PC-3 (cell line): ENCODE measurements at regions not wholly inside any gene's neighbourhood (a gene's known extent, or its start where the extent isn't known, plus 50 kb on each side); places are given as distances from the start of the nearest gene placed in this dataset.

Source experiments
- ATAC-seq: fragments of 200-7000 bp; cut with Tn5 transposase; 2 replicates; pipeline ENCODE4 v1.9.1; 2020; ENCODE audit warnings: mild to moderate bottlenecking, moderate library complexity
- BruUV-seq: library from RNA; stranded (reverse); fragments of 400-500 nt; replicated peaks from 2 replicates; lab custom pipeline; 2021; lab: Mats Ljungman, UMichigan
- CTCF ChIA-PET: fragments of 300-600 bp; sonication (Branson Sonifier 250); formaldehyde crosslinking; loops from one replicate; lab custom pipeline; 2022; ENCODE audit warnings: antibody characterized with exemption; lab: Charles Lee
- POLR2A ChIA-PET: fragments of 300-600 bp; sonication (Branson Sonifier 250); formaldehyde crosslinking; loops from one replicate; lab custom pipeline; 2022; ENCODE audit warnings: antibody characterized with exemption; ENCODE audit not compliant: unreplicated experiment; lab: Charles Lee
- DNase-seq: peaks from one replicate; pipeline ENCODE4 v3.0.0-alpha.2; 2015
- H2AFZ ChIP-seq: fragments of 300-600 bp; sonication (generic); 2 replicates; pipeline ENCODE4 v1.6.0; 2016; ENCODE audit warnings: antibody characterized with exemption, low read length
- H3F3A ChIP-seq: fragments of 300-600 bp; sonication (generic); one replicate; pipeline ENCODE4 v1.6.0; 2017; ENCODE audit warnings: antibody characterized with exemption, low read length, control low read depth, mild to moderate bottlenecking; ENCODE audit not compliant: unreplicated experiment
- H3K27ac ChIP-seq: fragments of 300-600 bp; sonication (generic); 2 replicates; pipeline ENCODE4 v1.5.1; 2016; ENCODE audit warnings: mild to moderate bottlenecking, low read length
- H3K27me3 ChIP-seq: fragments of 300-600 bp; sonication (generic); 2 replicates; pipeline ENCODE4 v1.6.1; 2016; ENCODE audit warnings: low read length, mixed read lengths
- H3K36me3 ChIP-seq: fragments of 300-600 bp; sonication (generic); 2 replicates; pipeline ENCODE4 v1.6.1; 2016; ENCODE audit warnings: low read depth, mixed run types, low read length, mixed read lengths
- H3K4me1 ChIP-seq: fragments of 300-600 bp; sonication (generic); 2 replicates; pipeline ENCODE4 v1.5.1; 2016; ENCODE audit warnings: low read length; ENCODE audit not compliant: insufficient read depth
- H3K4me2 ChIP-seq: fragments of 300-600 bp; sonication (generic); 2 replicates; pipeline ENCODE4 v1.6.0; 2016; ENCODE audit warnings: low read length
- H3K4me3 ChIP-seq: fragments of 300-600 bp; sonication (generic); 2 replicates; pipeline ENCODE4 v1.5.1; 2016; ENCODE audit warnings: mild to moderate bottlenecking, low read length, mixed read lengths
- H3K79me2 ChIP-seq: fragments of 300-600 bp; sonication (generic); 2 replicates; pipeline ENCODE4 v1.6.1; 2017; ENCODE audit warnings: low read length, mixed read lengths
- H3K9ac ChIP-seq: fragments of 300-600 bp; sonication (generic); 2 replicates; pipeline ENCODE4 v1.6.0; 2016; ENCODE audit warnings: mild to moderate bottlenecking, low read length
- H3K9me2 ChIP-seq: fragments of 300-600 bp; sonication (generic); replicated peaks from 2 replicates; pipeline ENCODE4 v1.6.1; 2016; ENCODE audit warnings: mixed run types, low read length, mixed read lengths
- H3K9me3 ChIP-seq: fragments of 300-600 bp; sonication (generic); 2 replicates; pipeline ENCODE4 v1.6.1; 2016; ENCODE audit warnings: low read length, mixed read lengths
- H4K20me1 ChIP-seq: fragments of 300-600 bp; sonication (generic); 2 replicates; pipeline ENCODE4 v1.6.1; 2016; ENCODE audit warnings: low read length, mixed read lengths
- EZH2 ChIP-seq: fragments of 300-600 bp; sonication (generic); IDR thresholded peaks from one replicate; pipeline ENCODE4 v1.6.1; 2017; ENCODE audit warnings: antibody characterized with exemption, mild to moderate bottlenecking, low read length; ENCODE audit not compliant: unreplicated experiment
- EZH2phosphoT487 ChIP-seq: fragments of 300-600 bp; sonication (generic); IDR thresholded peaks from 2 replicates; pipeline ENCODE4 v1.6.1; 2018; ENCODE audit warnings: mild to moderate bottlenecking, antibody characterized with exemption, low read length, borderline replicate concordance
- intact Hi-C: fragments of 100-400 bp; cut with micrococcal nuclease; formaldehyde crosslinking; loops from 2 replicates; pipeline ENCODE4 v1.9.0; 2023
- TF ChIP-seq, protein P1 (sequence below): fragments of 300-600 bp; sonication (generic); conservative IDR thresholded peaks from 2 replicates; pipeline ENCODE4 v1.5.1; 2017; ENCODE audit warnings: antibody characterized with exemption, low read depth, mild to moderate bottlenecking, low read length

- Histone ChIP-seq H3K4me1 (peaks cover 7% of the 10 kb centered on the region), H2AFZ (no peak overlapping the region), H4K20me1 (no peaks in the 10 kb centered on the region), H3K9me3 (no peaks in the 10 kb centered on the region), H3K4me2 (no peak overlapping the region), H3K9ac (no peak overlapping the region), H3K36me3 (no peaks in the 10 kb centered on the region), H3K27ac (no peak overlapping the region), H3F3A (no peaks in the 10 kb centered on the region), H3K9me2 (no peaks in the 10 kb centered on the region), H3K79me2 (no peaks in the 10 kb centered on the region), H3K4me3 (no peak overlapping the region), H3K27me3 (no peaks in the 10 kb centered on the region)
- ChIA-PET CTCF (interaction anchor here (0.8 kb wide), 1 partner anchor 985 kb away, joined by 3 read pairs; no protein-coding TSS in a partner anchor), POLR2A (no interaction called here)
- ATAC-seq (no peak), DNase-seq (peak; percentile 6)
- TF ChIP-seq, protein P1, sequence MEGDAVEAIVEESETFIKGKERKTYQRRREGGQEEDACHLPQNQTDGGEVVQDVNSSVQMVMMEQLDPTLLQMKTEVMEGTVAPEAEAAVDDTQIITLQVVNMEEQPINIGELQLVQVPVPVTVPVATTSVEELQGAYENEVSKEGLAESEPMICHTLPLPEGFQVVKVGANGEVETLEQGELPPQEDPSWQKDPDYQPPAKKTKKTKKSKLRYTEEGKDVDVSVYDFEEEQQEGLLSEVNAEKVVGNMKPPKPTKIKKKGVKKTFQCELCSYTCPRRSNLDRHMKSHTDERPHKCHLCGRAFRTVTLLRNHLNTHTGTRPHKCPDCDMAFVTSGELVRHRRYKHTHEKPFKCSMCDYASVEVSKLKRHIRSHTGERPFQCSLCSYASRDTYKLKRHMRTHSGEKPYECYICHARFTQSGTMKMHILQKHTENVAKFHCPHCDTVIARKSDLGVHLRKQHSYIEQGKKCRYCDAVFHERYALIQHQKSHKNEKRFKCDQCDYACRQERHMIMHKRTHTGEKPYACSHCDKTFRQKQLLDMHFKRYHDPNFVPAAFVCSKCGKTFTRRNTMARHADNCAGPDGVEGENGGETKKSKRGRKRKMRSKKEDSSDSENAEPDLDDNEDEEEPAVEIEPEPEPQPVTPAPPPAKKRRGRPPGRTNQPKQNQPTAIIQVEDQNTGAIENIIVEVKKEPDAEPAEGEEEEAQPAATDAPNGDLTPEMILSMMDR, result no peak
- no peak for TF ChIP-seq EZH2phosphoT487
- TF ChIP-seq EZH2, result no peak
- BruUV-seq, result no TSS peak
- intact Hi-C loops, result no loop called here
Observed at GRCh38 chr6:112560651-112561050, 213.5 kb downstream of the RFPL4B start.

GRCh38 chr6:112562301-112563231 lies 215.4 kb downstream of the RFPL4B start:
- no peak overlapping the region for H3K4me3 ChIP-seq
- TF ChIP-seq, protein P1, result no peak
- TF ChIP-seq EZH2phosphoT487, result no peak
- TF ChIP-seq EZH2, result no peak
- H3K27ac ChIP-seq, result no peak overlapping the region
- H3K79me2 ChIP-seq, result no peaks in the 10 kb centered on the region
- H3K9me2 ChIP-seq, result no peaks in the 10 kb centered on the region
- H3K27me3 ChIP-seq, result no peaks in the 10 kb centered on the region
- ChIA-PET CTCF (no interaction called here), POLR2A (no interaction called here)
- no peaks in the 10 kb centered on the region for H4K20me1 ChIP-seq
- H3F3A ChIP-seq, result no peaks in the 10 kb centered on the region
- no peak overlapping the region for H3K4me2 ChIP-seq
- no peak for DNase-seq
- no peak overlapping the region for H3K9ac ChIP-seq
- intact Hi-C loops, result no loop called here
- peaks cover 7% of the 10 kb centered on the region for H3K4me1 ChIP-seq
- H3K36me3 ChIP-seq, result no peaks in the 10 kb centered on the region
- H3K9me3 ChIP-seq, result no peaks in the 10 kb centered on the region
- H2AFZ ChIP-seq, result no peak overlapping the region
- no peak for ATAC-seq
- no TSS peak for BruUV-seq

GRCh38 chr6:112563368-112563767 lies 216.2 kb downstream of the RFPL4B start:
- TF ChIP-seq EZH2, result no peak
- TF ChIP-seq, protein P1, result no peak
- no peak for TF ChIP-seq EZH2phosphoT487
- H3K4me2 ChIP-seq, result 0 out of 2 replicates have a peak overlapping the region, but pooled peaks have one; percentile 15
- CTCF ChIA-PET, result no interaction called here
- H3K4me3 ChIP-seq, result no peak overlapping the region
- H4K20me1 ChIP-seq, result no peaks in the 10 kb centered on the region
- no peaks in the 10 kb centered on the region for H3F3A ChIP-seq
- BruUV-seq, result no TSS peak
- H3K9me2 ChIP-seq, result no peaks in the 10 kb centered on the region
- ATAC-seq (no peak; the same call in 1 of the 2 replicates), DNase-seq (peak; percentile 48)
- intact Hi-C loops, result no loop called here
- H3K36me3 ChIP-seq, result no peaks in the 10 kb centered on the region
- H3K27ac ChIP-seq, result no peak overlapping the region
- no peaks in the 10 kb centered on the region for H3K27me3 ChIP-seq
- peaks cover 7% of the 10 kb centered on the region for H3K4me1 ChIP-seq
- H3K9me3 ChIP-seq, result no peaks in the 10 kb centered on the region
- POLR2A ChIA-PET, result no interaction called here
- no peak overlapping the region for H3K9ac ChIP-seq
- no peaks in the 10 kb centered on the region for H3K79me2 ChIP-seq
- no peak overlapping the region for H2AFZ ChIP-seq
